B cell (primary cell): ENCODE measurements at regions not wholly inside any gene's neighbourhood (a gene's known extent, or its start where the extent isn't known, plus 50 kb on each side); places are given as distances from the start of the nearest gene placed in this dataset.

Experiments used
- CTCF ChIP-seq: fragments of 200-600 bp; IDR thresholded peaks from one replicate; pipeline ENCODE4 v1.8.0; 2022; ENCODE audit warnings: antibody characterized with exemption, mild to moderate bottlenecking
- EZH2 ChIP-seq: IDR thresholded peaks from 2 replicates; pipeline ENCODE4 v1.6.1; 2012; ENCODE audit warnings: borderline replicate concordance, low read depth, mild to moderate bottlenecking, moderate library complexity, low read length; ENCODE audit not compliant: insufficient read depth, poor library complexity, severe bottlenecking

GRCh38 chr11:71081704-71082230, 170.6 kb downstream of the SHANK2 start:
- TF ChIP-seq CTCF = no peak
- no peak for TF ChIP-seq EZH2
